Karpas-422 (cell line): ENCODE measurements at regions not wholly inside any gene's neighbourhood (a gene's known extent, or its start where the extent isn't known, plus 50 kb on each side); places are given as distances from the start of the nearest gene placed in this dataset. TPM values are rescaled to one million over a fixed set of nuclear protein-coding genes. Genes with fewer than 3 reads are reported as not detected.

Experiments
- DNase-seq: peaks from one replicate; pipeline ENCODE4 v3.0.0-alpha.2; 2015
- H2AFZ ChIP-seq: fragments of 200-600 bp; sonication (generic); 2 replicates; pipeline ENCODE4 v1.6.1; 2014; ENCODE audit warnings: antibody characterized with exemption, low read length, mixed read lengths
- H3K27ac ChIP-seq: fragments of 200-600 bp; sonication (generic); 2 replicates; pipeline ENCODE4 v1.5.1; 2014; ENCODE audit warnings: mild to moderate bottlenecking, low read length, moderate library complexity
- H3K27me3 ChIP-seq: fragments of 200-600 bp; sonication (generic); 2 replicates; pipeline ENCODE4 v1.6.1; 2014; ENCODE audit warnings: low read length, mixed read lengths
- H3K36me3 ChIP-seq: fragments of 200-600 bp; sonication (generic); 2 replicates; pipeline ENCODE4 v1.6.1; 2014; ENCODE audit warnings: low read length, mixed read lengths; ENCODE audit not compliant: insufficient read depth
- H3K4me1 ChIP-seq: fragments of 200-600 bp; sonication (generic); 2 replicates; pipeline ENCODE4 v1.6.1; 2014; ENCODE audit warnings: mild to moderate bottlenecking, low read length, mixed read lengths
- H3K4me2 ChIP-seq: fragments of 200-600 bp; sonication (generic); 2 replicates; pipeline ENCODE4 v1.6.1; 2014; ENCODE audit warnings: low read length, low read depth, mild to moderate bottlenecking; ENCODE audit not compliant: poor library complexity, severe bottlenecking
- H3K4me3 ChIP-seq: fragments of 200-600 bp; sonication (generic); 2 replicates; pipeline ENCODE4 v1.5.1; 2014; ENCODE audit warnings: mild to moderate bottlenecking, antibody characterized with exemption, low read length, mixed read lengths
- H3K79me2 ChIP-seq: fragments of 200-600 bp; sonication (generic); 2 replicates; pipeline ENCODE4 v1.6.1; 2014; ENCODE audit warnings: mild to moderate bottlenecking, low read length, mixed read lengths
- H3K9ac ChIP-seq: fragments of 200-600 bp; sonication (generic); 2 replicates; pipeline ENCODE4 v1.6.0; 2014; ENCODE audit warnings: low read length
- H3K9me2 ChIP-seq: fragments of 200-600 bp; sonication (generic), shearing (Covaris generic); replicated peaks from 2 replicates; pipeline ENCODE4 v1.6.0; 2014; ENCODE audit warnings: mild to moderate bottlenecking, low read length, moderate library complexity; ENCODE audit not compliant: insufficient read depth
- H3K9me3 ChIP-seq: fragments of 300-700, 200-600 bp; sonication (generic); 2 replicates; pipeline ENCODE4 v1.6.1; 2014; ENCODE audit warnings: low read length, mixed read lengths
- H4K20me1 ChIP-seq: fragments of 200-600 bp; sonication (generic); 2 replicates; pipeline ENCODE4 v1.6.1; 2014; ENCODE audit warnings: mild to moderate bottlenecking, antibody characterized with exemption, low read length, low read depth; ENCODE audit not compliant: insufficient read depth
- small RNA-seq: library from RNA; depleted of rRNA; stranded (forward); fragments of <200 nt; gene quantifications from one replicate; pipeline ENCODE3, GENCODE V24; 2014

DNA sequence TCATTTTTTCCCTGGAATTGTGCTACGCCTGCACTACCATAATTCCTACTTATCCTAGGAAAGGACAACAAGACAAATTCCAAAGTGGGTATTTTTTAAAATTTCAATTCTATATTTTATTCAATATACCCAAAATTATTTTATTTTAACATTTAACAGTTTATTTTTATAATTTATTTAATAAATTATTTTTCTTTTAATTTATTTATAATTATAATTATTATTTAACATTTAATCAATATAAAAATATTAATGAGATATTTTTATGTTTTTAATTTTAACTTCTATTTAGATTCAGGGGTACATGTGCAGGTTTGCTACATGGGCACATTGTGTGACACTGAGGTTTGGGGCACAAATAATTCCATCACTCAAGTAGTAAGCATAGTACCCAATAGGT is 65.6 kb upstream of the VSTM2A start:
- no peaks in the 10 kb centered on the region for H4K20me1 ChIP-seq
- H3K27ac ChIP-seq = no peak overlapping the region
- no peak overlapping the region for H2AFZ ChIP-seq
- H3K79me2 ChIP-seq = no peaks in the 10 kb centered on the region
- no peaks in the 10 kb centered on the region for H3K9me3 ChIP-seq
- no peaks in the 10 kb centered on the region for H3K4me1 ChIP-seq
- no peaks in the 10 kb centered on the region for H3K27me3 ChIP-seq
- H3K9me2 ChIP-seq = no peaks in the 10 kb centered on the region
- no peak overlapping the region for H3K4me2 ChIP-seq
- H3K9ac ChIP-seq = no peak overlapping the region
- no peaks in the 10 kb centered on the region for H3K36me3 ChIP-seq
- DNase-seq = no peak
- H3K4me3 ChIP-seq = no peak overlapping the region

DNA sequence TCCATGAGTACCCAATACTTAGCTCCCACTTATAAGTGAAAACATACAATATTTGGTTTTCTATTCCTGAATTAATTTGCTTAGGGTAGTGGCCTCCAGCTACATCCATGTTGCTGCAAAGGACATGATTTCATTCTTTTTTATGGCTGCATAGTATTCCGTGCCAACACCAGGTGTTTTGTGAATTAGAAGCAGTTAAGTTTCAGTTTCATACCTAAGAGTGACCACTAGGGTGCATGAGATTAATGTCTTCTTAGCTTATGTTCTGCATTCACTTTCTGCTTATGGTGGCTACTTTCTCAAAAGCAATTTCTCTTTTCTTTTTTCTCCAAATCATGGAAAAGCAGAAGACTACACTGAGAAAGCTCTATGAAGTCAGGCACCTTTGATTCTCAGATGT is 65.1 kb upstream of the VSTM2A start:
- Histone ChIP-seq H3K27me3 (no peaks in the 10 kb centered on the region), H3K9me2 (no peaks in the 10 kb centered on the region), H3K4me1 (no peaks in the 10 kb centered on the region)

DNA sequence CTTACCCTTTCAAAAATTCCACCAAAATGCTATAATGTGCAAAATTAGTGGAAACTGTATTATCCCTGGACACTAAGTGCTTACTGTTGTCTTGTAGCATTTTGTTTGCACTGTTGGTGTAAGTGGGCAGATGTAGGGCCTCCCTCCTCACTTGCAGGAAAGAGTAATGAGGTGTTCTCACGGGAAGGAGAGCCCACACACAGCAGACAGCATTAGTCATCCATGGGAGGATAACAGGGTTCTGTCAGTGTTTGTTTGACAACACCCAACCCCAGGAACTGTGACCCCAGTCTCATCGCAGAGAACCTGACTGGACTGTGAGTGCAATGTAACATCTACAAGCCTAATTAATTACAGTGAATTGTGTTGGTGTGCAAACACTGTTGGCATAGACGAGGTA is 58.7 kb upstream of the VSTM2A start:
- no peaks in the 10 kb centered on the region for H3K9me3 ChIP-seq
- H3K36me3 ChIP-seq = no peaks in the 10 kb centered on the region
- H3K4me2 ChIP-seq = no peak overlapping the region
- H3K27me3 ChIP-seq = no peaks in the 10 kb centered on the region
- no peaks in the 10 kb centered on the region for H4K20me1 ChIP-seq
- no peak overlapping the region for H3K4me3 ChIP-seq
- H3K9ac ChIP-seq = no peak overlapping the region
- H3K4me1 ChIP-seq = no peaks in the 10 kb centered on the region
- H3K9me2 ChIP-seq = no peaks in the 10 kb centered on the region
- H3K27ac ChIP-seq = no peak overlapping the region
- H2AFZ ChIP-seq = no peak overlapping the region
- H3K79me2 ChIP-seq = no peaks in the 10 kb centered on the region
- no peak for DNase-seq

More for the DNA sequence above, 65.1 kb upstream of the VSTM2A start:
- no peaks in the 10 kb centered on the region for H4K20me1 ChIP-seq
- no peak overlapping the region for H3K4me2 ChIP-seq
- no peaks in the 10 kb centered on the region for H3K9me3 ChIP-seq
- H2AFZ ChIP-seq = no peak overlapping the region
- no peak overlapping the region for H3K27ac ChIP-seq
- DNase-seq = no peak
- no peak overlapping the region for H3K4me3 ChIP-seq
- no peaks in the 10 kb centered on the region for H3K79me2 ChIP-seq
- no peaks in the 10 kb centered on the region for H3K36me3 ChIP-seq
- H3K9ac ChIP-seq = no peak overlapping the region

DNA sequence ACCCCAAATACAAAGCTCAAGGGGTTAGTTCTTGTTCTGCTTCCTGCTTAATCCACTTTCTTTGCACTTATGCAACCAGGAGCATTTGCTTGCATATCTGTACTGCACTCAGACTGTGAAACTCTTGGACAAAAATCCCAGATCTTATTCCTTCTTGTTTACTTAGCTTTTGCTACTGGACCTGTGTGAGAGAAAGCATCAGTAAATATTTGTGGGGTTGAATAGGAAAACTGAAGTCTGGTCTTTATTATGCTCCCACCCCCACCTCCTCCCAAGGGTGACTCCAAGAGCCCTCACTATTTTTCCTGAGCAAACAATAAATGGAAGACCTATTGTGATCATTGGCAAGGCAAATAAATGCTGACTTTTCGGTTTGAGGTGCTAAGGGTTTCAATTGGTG is 57.1 kb upstream of the VSTM2A start:
- Histone ChIP-seq H3K4me1 (no peaks in the 10 kb centered on the region), H3K27me3 (no peaks in the 10 kb centered on the region), H3K9me3 (no peaks in the 10 kb centered on the region), H3K27ac (no peak overlapping the region), H3K4me3 (no peak overlapping the region), H4K20me1 (no peaks in the 10 kb centered on the region), H2AFZ (no peak overlapping the region), H3K79me2 (no peaks in the 10 kb centered on the region), H3K9ac (no peak overlapping the region), H3K4me2 (no peak overlapping the region), H3K9me2 (no peaks in the 10 kb centered on the region; the same call in 1 of the 2 replicates), H3K36me3 (no peaks in the 10 kb centered on the region)
- DNase-seq = no peak

Small RNA genes lying in the stretch of these regions (small RNA-seq; reads per million reads assigned to genes)
- gene AC074348.1 (not detected), gene RNU2-29P (3.9 reads per million, percentile 73 among the genes with 10 or more reads in this experiment)
